Liver (tissue), 3 donors: ENCODE measurements at regions not wholly inside any gene's neighbourhood (a gene's known extent, or its start where the extent isn't known, plus 50 kb on each side); places are given as distances from the start of the nearest gene placed in this dataset.

Source experiments
- ATF3 ChIP-seq: IDR thresholded peaks from 2 replicates; pipeline ENCODE4 v1.6.1; 2016; ENCODE audit warnings: antibody characterized with exemption
- EGR1 ChIP-seq, 2 donors: IDR thresholded peaks; 2 replicates each; pipeline ENCODE4 v1.6.1; 2016 to 2018; ENCODE audit warnings: antibody characterized with exemption in 2 of 2, low read depth in 2 of 2
- FOXA1 ChIP-seq: IDR thresholded peaks from 2 replicates; pipeline ENCODE4 v1.6.1; 2016; ENCODE audit warnings: antibody characterized with exemption
- SP1 ChIP-seq: IDR thresholded peaks from 2 replicates; pipeline ENCODE4 v1.6.1; 2018; ENCODE audit warnings: antibody characterized with exemption, mild to moderate bottlenecking
- TAF1 ChIP-seq: conservative IDR thresholded peaks from 2 replicates; pipeline ENCODE4 v1.6.1; 2016; ENCODE audit warnings: antibody characterized with exemption, mild to moderate bottlenecking
- YY1 ChIP-seq: IDR thresholded peaks from 2 replicates; pipeline ENCODE4 v1.6.1; 2016; ENCODE audit warnings: antibody characterized with exemption, mild to moderate bottlenecking
- TF ChIP-seq, protein P1 (sequence below): IDR thresholded peaks from 2 replicates; pipeline ENCODE4 v1.6.1; 2016; ENCODE audit warnings: antibody characterized with exemption, mild to moderate bottlenecking
- TF ChIP-seq, protein P2 (sequence below): fragments of 150-350 bp; IDR thresholded peaks from 2 replicates; pipeline ENCODE4 v1.5.1; 2017; ENCODE audit warnings: improper control_type of control experiment, low read depth, low read length; ENCODE audit not compliant: missing input control
- donor health status: healthy.
- donor health status: healthy.

- TF ChIP-seq, protein P1, sequence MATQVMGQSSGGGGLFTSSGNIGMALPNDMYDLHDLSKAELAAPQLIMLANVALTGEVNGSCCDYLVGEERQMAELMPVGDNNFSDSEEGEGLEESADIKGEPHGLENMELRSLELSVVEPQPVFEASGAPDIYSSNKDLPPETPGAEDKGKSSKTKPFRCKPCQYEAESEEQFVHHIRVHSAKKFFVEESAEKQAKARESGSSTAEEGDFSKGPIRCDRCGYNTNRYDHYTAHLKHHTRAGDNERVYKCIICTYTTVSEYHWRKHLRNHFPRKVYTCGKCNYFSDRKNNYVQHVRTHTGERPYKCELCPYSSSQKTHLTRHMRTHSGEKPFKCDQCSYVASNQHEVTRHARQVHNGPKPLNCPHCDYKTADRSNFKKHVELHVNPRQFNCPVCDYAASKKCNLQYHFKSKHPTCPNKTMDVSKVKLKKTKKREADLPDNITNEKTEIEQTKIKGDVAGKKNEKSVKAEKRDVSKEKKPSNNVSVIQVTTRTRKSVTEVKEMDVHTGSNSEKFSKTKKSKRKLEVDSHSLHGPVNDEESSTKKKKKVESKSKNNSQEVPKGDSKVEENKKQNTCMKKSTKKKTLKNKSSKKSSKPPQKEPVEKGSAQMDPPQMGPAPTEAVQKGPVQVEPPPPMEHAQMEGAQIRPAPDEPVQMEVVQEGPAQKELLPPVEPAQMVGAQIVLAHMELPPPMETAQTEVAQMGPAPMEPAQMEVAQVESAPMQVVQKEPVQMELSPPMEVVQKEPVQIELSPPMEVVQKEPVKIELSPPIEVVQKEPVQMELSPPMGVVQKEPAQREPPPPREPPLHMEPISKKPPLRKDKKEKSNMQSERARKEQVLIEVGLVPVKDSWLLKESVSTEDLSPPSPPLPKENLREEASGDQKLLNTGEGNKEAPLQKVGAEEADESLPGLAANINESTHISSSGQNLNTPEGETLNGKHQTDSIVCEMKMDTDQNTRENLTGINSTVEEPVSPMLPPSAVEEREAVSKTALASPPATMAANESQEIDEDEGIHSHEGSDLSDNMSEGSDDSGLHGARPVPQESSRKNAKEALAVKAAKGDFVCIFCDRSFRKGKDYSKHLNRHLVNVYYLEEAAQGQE, result no peak
- TF ChIP-seq, protein P2, sequence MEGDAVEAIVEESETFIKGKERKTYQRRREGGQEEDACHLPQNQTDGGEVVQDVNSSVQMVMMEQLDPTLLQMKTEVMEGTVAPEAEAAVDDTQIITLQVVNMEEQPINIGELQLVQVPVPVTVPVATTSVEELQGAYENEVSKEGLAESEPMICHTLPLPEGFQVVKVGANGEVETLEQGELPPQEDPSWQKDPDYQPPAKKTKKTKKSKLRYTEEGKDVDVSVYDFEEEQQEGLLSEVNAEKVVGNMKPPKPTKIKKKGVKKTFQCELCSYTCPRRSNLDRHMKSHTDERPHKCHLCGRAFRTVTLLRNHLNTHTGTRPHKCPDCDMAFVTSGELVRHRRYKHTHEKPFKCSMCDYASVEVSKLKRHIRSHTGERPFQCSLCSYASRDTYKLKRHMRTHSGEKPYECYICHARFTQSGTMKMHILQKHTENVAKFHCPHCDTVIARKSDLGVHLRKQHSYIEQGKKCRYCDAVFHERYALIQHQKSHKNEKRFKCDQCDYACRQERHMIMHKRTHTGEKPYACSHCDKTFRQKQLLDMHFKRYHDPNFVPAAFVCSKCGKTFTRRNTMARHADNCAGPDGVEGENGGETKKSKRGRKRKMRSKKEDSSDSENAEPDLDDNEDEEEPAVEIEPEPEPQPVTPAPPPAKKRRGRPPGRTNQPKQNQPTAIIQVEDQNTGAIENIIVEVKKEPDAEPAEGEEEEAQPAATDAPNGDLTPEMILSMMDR, result no peak
- TF ChIP-seq FOXA1 (no peak), TAF1 (no peak), YY1 (no peak), EGR1 (IDR thresholded peaks at IDR 0.05; ENCODE audit: low read depth in 2 of 2) (no peak), ATF3 (no peak), SP1 (no peak)
These were observed 1069.3 kb downstream of the NLGN4Y start for GRCh38 chrY:15593476-15594160.
